Spinal cord (tissue), 9 donors: ENCODE measurements at regions not wholly inside any gene's neighbourhood (a gene's known extent, or its start where the extent isn't known, plus 50 kb on each side); places are given as distances from the start of the nearest gene placed in this dataset.

Source experiments
- DNase-seq, 6 donors: peaks; one replicate each; pipeline versions ENCODE4 v3.0.0 to v3.0.0-alpha.2; 2013 to 2015; ENCODE audit warnings: low spot score in 6 of 6, low read depth in 4 of 6
- H3K27ac ChIP-seq: one replicate; pipeline ENCODE4 v1.5.1; 2013; ENCODE audit warnings: low read depth, low read length, control low read depth
- H3K27me3 ChIP-seq: one replicate; pipeline ENCODE4 v1.6.1; 2013; ENCODE audit warnings: low read length; ENCODE audit not compliant: control insufficient read depth, insufficient read depth
- H3K36me3 ChIP-seq: one replicate; pipeline ENCODE4 v1.6.1; 2013; ENCODE audit warnings: low read length; ENCODE audit not compliant: control insufficient read depth, insufficient read depth
- H3K4me1 ChIP-seq: one replicate; pipeline ENCODE4 v1.6.1; 2013; ENCODE audit warnings: low read length; ENCODE audit not compliant: control insufficient read depth, insufficient read depth
- H3K4me3 ChIP-seq: one replicate; pipeline ENCODE4 v1.5.1; 2013; ENCODE audit warnings: low read depth, low read length, control low read depth
- H3K9me3 ChIP-seq: one replicate; pipeline ENCODE4 v1.6.1; 2013; ENCODE audit warnings: low read length; ENCODE audit not compliant: control insufficient read depth, insufficient read depth
- WGBS: methylation state at CpG from one replicate; pipeline ENCODE4 v1.1.5; 2013; ENCODE audit warnings: missing lambda C conversion rate; ENCODE audit not compliant: insufficient coverage; 5-methylcytosine and 5-hydroxymethylcytosine counted together
- donor health status: healthy.

DNA sequence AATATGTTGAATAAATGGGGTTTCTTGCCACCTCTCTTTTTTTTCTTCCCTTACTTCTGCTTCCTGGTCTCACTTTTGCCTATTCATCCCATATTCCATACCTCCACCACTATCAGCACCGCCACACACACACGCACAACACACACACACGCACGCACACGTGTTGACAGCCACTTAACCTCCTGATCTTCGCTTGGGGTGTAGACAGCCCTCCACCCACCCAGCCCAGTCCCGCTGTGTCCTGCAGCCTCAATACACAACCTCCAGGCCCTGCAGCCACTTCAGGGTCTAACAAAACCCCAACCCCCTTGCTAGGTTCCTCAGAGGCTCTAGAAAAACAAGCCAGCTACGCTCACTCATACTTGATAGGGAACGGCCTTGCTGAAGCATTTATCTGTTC is 72.3 kb downstream of the LINC00237 start:
- DNase-seq = no peak
- Histone ChIP-seq H3K4me1 (no peaks in the 10 kb centered on the region), H3K9me3 (no peaks in the 10 kb centered on the region), H3K4me3 (no peak overlapping the region), H3K36me3 (no peaks in the 10 kb centered on the region), H3K27ac (no peak overlapping the region), H3K27me3 (no peaks in the 10 kb centered on the region)
- 90% methylated on average over 7 of the region's 9 CpGs for WGBS

DNA sequence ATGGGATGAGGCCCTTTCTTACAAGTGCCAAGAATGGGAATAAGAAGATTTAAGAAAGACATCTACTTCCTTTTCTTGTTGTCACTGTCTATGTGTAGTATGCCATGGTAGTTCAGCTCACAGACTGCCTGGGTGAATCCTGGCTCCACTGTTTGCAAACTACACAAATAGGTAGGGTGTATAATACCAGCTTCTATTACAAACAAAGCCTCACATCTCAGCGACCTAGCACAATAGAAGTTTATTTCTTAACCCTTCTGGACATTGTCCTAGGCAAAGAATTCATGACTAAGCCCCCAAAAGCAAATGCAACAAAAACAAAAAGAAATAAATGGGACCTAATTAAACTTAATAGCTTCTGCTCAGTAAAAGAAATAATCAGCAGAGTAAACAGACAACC is 74.5 kb downstream of the LINC00237 start:
- H3K4me3 ChIP-seq = no peak overlapping the region
- WGBS = no CpG with 5 or more reads among the region's 1 CpG
- no peaks in the 10 kb centered on the region for H3K27me3 ChIP-seq
- DNase-seq = no peak
- H3K4me1 ChIP-seq = no peaks in the 10 kb centered on the region
- H3K36me3 ChIP-seq = no peaks in the 10 kb centered on the region
- H3K27ac ChIP-seq = no peak overlapping the region
- no peaks in the 10 kb centered on the region for H3K9me3 ChIP-seq

DNA sequence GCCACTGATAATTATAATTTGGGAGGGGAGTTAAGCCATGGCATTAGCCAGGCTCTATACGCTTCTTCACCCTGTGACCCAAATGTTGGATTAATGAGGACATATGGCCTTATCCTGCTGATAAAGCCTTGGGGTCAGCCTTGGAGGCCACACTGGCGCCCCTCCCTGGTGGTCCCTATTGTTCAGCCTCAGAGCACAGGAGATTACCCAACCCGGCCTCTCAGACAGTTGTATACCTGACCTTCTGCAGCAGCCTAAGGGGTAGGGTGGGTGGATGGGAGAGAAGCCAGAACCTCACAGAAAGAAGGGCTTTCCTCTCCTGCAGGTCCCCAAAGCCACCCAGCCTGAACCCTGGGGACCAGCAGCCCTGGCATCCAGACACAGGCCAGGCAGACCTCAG is 76.8 kb downstream of the LINC00237 start:
- 100% methylated on average over 1 of the region's 3 CpGs for WGBS
- H3K9me3 ChIP-seq = no peaks in the 10 kb centered on the region
- no peaks in the 10 kb centered on the region for H3K4me1 ChIP-seq
- DNase-seq = no peak
- no peaks in the 10 kb centered on the region for H3K36me3 ChIP-seq
- H3K27me3 ChIP-seq = no peaks in the 10 kb centered on the region
- no peak overlapping the region for H3K4me3 ChIP-seq
- H3K27ac ChIP-seq = no peak overlapping the region

DNA sequence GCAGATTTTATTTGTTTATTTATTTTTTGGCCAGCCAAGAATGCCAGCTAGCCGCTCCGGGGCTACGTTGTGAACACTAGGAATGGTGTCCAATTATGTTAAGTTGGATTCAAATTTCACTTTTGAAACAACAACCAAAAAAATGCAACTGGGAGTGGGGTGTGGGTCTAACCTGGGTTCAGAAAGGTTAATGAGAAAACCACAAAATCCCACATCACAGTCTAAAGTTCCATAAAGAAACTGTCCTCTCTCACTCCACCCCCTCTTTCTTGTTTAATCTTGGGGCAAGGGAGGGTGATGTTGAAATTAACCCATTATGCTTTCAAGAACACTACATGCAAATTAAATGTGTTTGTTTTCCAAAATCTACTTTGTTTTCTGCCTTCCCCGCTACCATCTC is 77.2 kb downstream of the LINC00237 start:
- DNase-seq = no peak
- H3K4me1 ChIP-seq = no peaks in the 10 kb centered on the region
- H3K4me3 ChIP-seq = no peak overlapping the region
- no peaks in the 10 kb centered on the region for H3K27me3 ChIP-seq
- no peak overlapping the region for H3K27ac ChIP-seq
- no CpG with 5 or more reads among the region's 4 CpGs for WGBS
- no peaks in the 10 kb centered on the region for H3K9me3 ChIP-seq
- no peaks in the 10 kb centered on the region for H3K36me3 ChIP-seq

DNA sequence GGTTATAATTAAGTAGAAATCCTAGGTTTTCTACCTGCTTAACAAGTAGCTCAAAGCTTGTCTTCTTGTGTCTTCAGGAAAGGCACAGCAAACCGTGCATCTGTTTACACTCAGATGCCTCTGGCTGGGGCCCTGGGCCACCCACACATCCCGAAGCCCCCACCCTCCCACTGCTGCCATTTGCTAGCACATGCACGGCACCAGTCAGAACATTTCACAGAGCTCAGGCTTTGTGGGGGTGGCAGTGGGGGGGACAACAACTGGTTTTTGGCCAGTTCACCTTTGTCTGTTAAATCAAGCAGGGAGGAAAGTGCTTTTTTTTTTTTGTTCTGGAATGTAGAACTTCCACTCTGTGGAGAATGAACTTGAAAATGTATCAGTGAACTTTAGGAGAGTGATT is 77.7 kb downstream of the LINC00237 start:
- WGBS = 29% methylated on average over 1 of the region's 3 CpGs
- Histone ChIP-seq H3K4me3 (no peak overlapping the region), H3K36me3 (no peaks in the 10 kb centered on the region), H3K27ac (no peak overlapping the region), H3K27me3 (no peaks in the 10 kb centered on the region), H3K4me1 (no peaks in the 10 kb centered on the region), H3K9me3 (no peaks in the 10 kb centered on the region)
- no peak for DNase-seq

DNA sequence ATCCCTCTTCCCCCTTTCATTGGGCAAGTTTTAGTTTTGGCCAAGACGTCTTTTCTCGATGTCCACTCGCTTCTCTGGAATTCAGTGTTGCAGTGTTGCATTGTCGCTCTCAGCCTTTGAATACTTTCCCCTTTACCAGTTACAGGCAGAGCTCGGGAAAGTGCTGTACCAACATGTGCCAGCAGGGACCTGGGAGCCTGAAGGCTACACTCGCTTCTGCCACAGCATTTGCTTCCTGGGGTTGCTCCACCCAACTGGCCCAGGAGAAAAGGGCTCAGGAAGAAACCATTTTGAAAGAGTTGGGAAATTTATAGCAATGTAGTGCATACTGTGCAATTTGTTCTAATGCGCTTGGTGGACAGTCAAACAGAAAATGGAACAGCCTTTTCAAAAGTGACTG is 78.6 kb downstream of the LINC00237 start:
- no peak overlapping the region for H3K4me3 ChIP-seq
- H3K27me3 ChIP-seq = no peaks in the 10 kb centered on the region
- H3K9me3 ChIP-seq = no peaks in the 10 kb centered on the region
- WGBS = 70% methylated on average over 7 of the region's 7 CpGs
- no peaks in the 10 kb centered on the region for H3K36me3 ChIP-seq
- no peaks in the 10 kb centered on the region for H3K4me1 ChIP-seq
- H3K27ac ChIP-seq = no peak overlapping the region
- peak in 1 of 6 donors; percentile 47 for DNase-seq

DNA sequence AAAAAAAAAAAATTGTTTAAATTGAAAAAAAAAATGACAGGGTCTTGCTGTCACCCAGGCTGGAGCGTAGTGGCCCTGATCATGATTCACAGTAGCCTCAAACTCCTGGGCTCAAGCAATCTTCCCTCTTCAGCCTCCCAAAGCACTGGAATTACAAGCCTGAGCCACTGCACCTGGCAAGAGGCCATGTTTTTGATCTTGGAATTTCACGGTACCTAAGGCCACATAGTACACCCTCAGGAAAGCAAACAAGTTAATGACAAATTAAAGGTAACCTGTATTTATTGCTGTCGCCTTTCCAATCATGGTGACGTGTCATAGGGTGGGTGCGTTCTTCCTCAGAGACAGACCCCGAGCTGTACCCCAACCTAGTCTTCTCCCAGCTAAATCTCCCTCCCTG is 79.2 kb downstream of the LINC00237 start:
- Histone ChIP-seq H3K36me3 (no peaks in the 10 kb centered on the region), H3K9me3 (no peaks in the 10 kb centered on the region), H3K4me3 (no peak overlapping the region), H3K27me3 (no peaks in the 10 kb centered on the region), H3K27ac (no peak overlapping the region), H3K4me1 (no peaks in the 10 kb centered on the region)
- no peak for DNase-seq
- 88% methylated on average over 6 of the region's 6 CpGs for WGBS

DNA sequence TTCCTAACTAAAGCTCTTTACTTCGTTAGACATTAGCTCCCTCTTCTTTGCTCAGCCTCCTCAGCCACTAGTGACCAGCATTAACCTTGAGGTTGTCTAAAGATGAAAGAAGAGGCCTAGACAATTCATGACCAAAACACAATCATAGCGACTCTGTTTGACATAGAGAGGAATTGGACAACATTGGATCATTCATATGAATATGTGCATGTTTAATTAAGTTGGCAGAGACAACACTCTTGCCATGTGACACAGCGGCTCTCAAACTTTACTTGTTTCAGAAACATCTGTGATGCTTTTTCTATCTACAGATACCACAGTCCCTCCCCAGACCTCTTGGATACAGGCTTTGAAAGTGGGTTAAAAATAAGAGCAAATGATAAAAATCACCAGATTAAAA is 81.7 kb downstream of the LINC00237 start:
- Histone ChIP-seq H3K4me3 (no peak overlapping the region), H3K4me1 (peaks cover 12% of the 10 kb centered on the region), H3K27ac (no peak overlapping the region), H3K9me3 (no peaks in the 10 kb centered on the region), H3K36me3 (no peaks in the 10 kb centered on the region), H3K27me3 (no peaks in the 10 kb centered on the region)
- no CpG with 5 or more reads among the region's 3 CpGs for WGBS
- no peak for DNase-seq

DNA sequence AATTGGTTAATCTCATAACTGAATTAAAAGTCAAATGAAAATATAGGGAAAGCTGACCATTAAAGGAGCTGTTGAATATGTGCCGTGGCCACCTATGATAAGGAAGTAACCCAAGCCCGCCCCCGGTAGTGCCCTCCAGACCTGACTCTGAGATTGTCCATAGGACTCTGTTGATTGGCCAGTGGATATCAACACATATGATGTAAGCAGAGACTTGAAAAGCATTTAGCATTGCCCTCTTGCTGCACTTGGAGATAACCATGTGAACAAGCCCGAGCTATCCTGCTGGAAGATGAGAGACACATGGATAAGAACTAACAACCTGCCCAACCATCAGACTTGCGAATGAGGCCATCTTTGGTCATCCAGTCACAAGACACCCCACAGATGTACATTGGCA is 83.2 kb downstream of the LINC00237 start:
- Histone ChIP-seq H3K36me3 (no peaks in the 10 kb centered on the region), H3K4me1 (peaks cover 13% of the 10 kb centered on the region), H3K9me3 (no peaks in the 10 kb centered on the region), H3K4me3 (no peak overlapping the region), H3K27ac (no peak overlapping the region), H3K27me3 (no peaks in the 10 kb centered on the region)
- 77% methylated on average over 5 of the region's 5 CpGs for WGBS
- DNase-seq = no peak

DNA sequence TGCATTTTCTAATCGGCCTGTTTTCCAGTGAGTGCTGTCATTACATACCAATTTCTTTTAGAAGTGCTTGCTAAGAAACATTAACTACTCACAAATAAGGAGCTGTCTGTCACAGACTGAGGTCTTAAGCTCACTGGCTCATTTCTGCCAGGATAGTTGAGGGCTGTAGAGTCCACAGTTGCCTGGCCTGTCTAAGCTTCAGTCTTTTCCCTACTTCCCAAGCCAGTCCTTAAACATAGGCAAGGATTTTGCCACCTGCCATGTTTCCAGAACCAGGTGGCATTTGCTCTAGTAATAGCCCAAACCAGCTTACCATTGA is 84.7 kb downstream of the LINC00237 start:
- DNase-seq = peak in 2 of 6 donors; percentile 7 to 42
- Histone ChIP-seq H3K36me3 (no peaks in the 10 kb centered on the region), H3K27me3 (no peaks in the 10 kb centered on the region), H3K9me3 (no peaks in the 10 kb centered on the region), H3K27ac (no peak overlapping the region), H3K4me1 (peaks cover 13% of the 10 kb centered on the region), H3K4me3 (no peak overlapping the region)
- WGBS = no CpG with 5 or more reads among the region's 1 CpG
